ENCODE measurements at regions not wholly inside any gene's neighbourhood (a gene's known extent, or its start where the extent isn't known, plus 50 kb on each side); places are given as distances from the start of the nearest gene placed in this dataset.

GRCh38 chr22:40112595-40112994 is 65.1 kb upstream of the TNRC6B start:
- no peak for TF ChIP-seq MAX (IDR thresholded peaks at IDR 0.05; ENCODE audit: insufficient read depth, insufficient read length)
- no peak for TF ChIP-seq CTCF (IDR thresholded peaks at IDR 0.05; ENCODE audit: extremely low read depth in 1 of 2, insufficient read depth in 1 of 2, low read depth in 1 of 2, low read length in 2 of 2)
- no peak for TF ChIP-seq JUN (IDR thresholded peaks at IDR 0.05; ENCODE audit: borderline replicate concordance, insufficient read depth, insufficient read length, low read depth)
- TF ChIP-seq GATA2 (IDR thresholded peaks at IDR 0.05; ENCODE audit: insufficient read depth, insufficient read length, low read depth, low read length), result no peak
- TF ChIP-seq POLR2A (IDR thresholded peaks at IDR 0.05; ENCODE audit: low read depth, low read length), result no peak
- no peak for TF ChIP-seq EZH2 (IDR thresholded peaks at IDR 0.05; ENCODE audit: borderline replicate concordance, low read depth, low read length, severe bottlenecking)
- TF ChIP-seq POLR2AphosphoS5 (IDR thresholded peaks at IDR 0.05; ENCODE audit: insufficient read depth, low read depth, low read length), result no peak
- TF ChIP-seq MYC (IDR thresholded peaks at IDR 0.05; ENCODE audit: low read depth, low read length), result no peak

Data from endothelial cell of umbilical vein (primary cell).